RPMI7951 (cell line): ENCODE measurements at regions not wholly inside any gene's neighbourhood (a gene's known extent, or its start where the extent isn't known, plus 50 kb on each side); places are given as distances from the start of the nearest gene placed in this dataset.
A peak's percentile ranks its signal among the peaks of the same experiment; 100 is the strongest.

ENCODE experiments used
- DNase-seq: peaks from one replicate; pipeline ENCODE4 v3.0.0-alpha.2; 2012; ENCODE audit warnings: low read depth

DNA sequence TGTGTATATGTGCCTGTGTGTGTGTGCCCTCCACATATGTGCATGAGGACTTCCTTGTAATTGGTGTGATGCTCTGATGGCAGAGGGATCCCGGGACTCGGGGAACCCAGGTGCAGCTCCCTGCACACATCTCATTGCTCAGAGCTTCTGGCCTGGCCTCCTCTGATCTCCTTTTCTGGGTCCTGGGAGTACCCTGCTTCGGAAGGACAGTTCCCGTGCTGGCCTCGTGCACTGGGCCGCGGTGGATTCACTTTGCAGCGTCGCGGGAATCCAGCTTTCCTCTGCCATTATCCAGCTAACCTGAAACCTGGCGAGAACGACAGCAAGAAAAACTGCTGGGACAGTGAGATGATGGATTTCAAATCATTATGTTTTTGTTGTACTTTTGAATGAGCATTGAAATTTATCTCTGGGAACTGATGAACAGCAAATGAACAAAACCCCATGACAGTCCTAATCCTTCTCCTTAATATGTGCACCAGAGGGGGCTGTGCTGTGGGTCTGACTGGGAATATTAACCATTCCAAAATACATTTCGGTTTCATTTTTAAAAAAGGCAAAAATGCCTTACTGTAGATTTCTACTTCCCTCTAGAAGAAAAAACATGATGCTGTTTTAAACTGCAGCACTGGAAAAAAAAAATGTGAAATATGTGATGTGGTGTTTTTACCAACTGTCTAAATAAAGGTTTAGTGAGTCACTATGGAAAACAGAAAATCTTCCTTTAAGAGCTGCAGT is 78.2 kb downstream of the PTGR3 start:
- no peak for DNase-seq

DNA sequence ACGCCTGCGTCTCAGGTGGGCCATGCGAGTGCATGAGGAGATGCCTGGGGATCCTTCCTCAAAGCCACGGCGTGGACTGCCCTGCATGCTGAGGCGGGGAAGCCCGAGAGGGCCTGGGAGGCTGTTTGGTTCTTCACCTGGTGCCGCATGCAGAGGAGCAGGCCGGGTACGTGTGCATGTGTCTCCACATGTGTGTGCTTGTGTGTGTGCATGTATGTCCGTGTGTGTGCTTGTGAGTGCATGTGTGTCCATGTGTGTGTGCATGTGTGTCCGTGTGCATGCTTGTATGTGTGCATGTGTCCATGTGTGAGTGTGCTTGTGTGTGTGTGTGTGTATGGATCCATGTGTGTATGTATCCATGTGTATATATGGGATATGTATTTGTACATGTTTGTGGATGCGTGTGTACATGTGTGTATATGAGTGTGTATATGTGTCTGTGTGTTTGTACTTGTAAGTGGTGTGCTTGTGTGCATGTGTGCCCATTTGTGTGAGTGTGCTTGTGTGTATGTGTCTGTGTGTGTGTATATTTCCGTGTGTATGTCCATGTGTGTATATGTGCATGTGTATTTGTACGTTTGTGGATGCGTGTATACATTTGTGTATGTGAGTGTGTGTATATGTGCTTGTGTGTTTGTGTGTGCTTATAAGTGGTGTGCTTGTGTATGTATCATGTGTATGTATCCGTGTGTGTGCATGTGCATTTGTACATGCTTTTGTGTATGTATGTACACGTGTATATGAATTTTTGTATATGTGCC is 79.0 kb downstream of the PTGR3 start:
- DNase-seq = no peak

DNA sequence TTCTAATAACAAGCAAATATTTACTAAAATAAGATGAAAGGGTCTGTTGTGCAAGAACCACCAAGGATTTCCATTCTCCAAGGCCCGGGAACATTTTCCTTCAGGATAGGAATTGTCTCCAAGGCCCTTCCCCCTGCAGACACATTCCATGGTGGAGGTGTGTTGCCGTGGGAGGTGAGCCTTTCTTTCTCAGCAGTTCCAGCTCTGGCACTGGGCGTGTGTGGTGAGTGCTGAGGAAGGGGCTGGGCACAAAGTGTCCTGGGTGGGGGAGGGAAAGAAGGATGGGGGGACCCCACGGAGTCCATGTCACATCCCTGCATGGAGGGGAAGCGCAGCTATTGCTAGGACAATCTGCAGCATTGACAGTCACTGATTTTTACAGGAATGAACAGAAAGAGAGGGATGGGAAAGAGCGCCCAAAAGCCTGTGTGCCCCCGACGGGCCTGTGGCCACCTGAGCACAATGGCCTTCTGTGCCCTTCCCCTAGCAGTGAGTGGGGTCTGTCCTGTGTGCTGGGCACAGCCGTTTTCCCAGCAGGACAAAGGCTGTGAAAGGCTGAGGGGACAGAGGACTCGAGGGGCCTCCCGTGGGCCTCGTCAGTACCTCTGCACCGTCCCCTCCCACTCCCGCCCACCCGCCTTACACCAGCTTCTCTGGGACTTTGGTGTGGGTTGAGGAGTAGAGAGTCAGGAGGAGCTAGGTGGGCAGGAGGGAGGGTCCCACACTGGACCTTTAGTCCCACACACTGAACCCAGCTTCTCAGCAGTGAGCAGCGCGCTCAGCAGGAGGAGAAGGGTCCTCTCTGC is 79.8 kb downstream of the PTGR3 start:
- DNase-seq = no peak

DNA sequence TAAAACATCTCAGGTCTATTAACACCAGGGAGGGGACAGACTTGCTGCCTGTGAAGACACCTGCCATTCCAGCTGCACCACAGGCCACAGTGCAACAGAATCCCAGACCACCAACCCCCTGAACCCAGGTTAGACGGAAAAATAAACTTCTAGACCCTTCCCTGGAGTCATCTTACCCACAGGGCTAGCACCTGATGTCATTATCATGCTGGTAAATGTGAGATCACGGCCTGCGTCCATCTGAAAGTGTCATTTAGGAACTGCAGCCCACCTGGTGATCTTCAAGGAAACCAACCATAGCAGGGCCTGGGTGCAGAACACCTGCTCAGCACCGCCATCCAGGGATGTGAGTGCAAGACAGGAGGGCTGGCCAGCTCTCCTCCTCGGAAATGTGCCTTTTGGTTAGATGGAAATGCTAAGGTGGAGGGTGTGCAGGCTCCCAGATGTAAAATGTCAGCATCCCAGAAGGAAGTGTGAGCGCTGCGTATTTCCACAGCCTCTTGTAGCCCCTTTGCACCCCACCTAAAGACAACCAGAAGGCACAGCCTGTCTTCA is 80.8 kb downstream of the PTGR3 start:
- no peak for DNase-seq

DNA sequence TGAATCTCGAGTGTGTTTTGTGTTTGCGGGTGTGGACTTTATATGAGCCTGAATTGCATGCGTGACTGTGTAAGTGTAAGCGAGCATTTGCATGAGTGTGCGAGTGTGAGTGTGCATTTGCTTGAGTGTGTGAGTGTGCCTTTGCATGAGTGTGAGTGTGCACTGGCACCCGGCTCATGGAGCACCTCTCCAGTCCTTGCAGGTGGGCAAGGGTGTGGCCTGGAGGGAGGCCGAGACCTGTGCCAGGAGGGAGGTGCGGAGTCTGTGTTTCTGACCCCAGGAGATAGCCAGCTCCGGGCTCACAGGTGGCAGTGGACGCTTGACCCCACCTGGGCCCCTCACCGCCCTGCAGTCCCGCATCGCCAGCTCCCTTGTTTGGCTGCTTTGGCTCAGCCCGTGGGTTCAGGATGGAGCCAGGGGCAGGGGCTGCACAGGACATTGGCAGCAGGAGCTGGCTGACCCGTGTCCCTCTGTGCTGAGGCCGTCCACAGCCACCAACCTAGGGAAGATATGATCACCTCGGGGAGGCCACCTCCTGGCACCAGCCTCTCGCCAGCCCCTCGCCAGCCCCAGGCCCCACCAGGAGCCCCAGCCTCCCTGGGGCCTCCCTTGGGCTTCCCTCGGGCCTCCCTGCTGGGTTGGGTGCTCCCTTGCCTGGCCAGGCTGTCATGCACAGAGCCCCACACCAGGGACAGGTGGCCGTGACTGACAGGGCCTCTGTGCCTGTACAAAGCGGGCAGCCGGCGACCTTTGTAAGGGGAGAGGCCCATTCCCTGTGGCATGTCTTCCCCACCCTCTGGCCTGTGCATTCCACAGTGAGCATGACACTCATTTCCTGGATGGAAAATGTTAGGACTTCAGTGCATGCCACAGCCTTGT is 81.6 kb downstream of the PTGR3 start:
- DNase-seq = no peak

DNA sequence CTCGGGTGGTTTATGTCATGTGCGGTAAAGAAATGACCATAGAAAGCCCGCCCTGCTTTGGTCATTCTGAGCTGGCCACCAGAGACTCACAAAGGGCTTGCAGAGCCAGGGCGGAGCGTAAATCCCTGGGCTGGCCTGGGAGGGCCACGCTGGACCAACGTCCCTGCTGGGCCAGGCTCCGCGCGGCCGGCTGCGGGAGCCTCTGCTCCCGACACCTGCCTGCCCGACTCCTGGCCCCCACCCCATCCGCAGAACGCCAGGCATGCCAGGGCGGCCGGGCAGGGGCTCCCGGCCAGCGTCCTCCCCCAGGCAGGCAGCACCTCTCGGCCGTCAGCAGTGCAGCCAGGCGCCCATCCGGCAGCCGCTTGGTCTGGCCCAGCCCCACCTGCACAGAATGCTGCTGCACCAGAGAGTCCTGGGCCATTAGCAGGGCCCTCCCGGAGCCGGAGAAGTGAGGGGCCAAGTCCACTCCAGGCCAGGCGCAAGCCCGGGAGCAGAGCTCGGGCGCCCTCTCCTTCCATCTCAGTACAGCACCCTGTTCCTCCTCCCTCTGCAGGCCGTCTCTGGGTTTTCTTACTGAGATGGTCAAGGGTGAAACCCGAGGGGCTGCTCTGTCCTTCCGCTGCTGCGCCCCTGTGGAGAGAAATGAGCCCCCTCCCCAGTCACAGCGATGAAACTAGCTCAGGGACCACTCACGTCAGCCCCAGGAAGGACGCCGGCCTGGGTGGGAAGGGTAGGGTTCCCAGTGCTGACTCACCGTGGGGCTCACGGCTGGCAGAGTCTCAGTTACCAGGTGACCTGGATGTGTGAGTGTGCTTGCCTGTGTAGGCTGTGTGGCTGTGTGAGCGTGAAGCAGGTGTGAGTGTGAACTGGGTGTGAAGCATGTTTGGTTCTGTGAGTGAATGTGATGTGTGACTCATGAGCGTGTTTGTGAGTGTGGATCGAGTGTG is 83.3 kb downstream of the PTGR3 start:
- DNase-seq = no peak

DNA sequence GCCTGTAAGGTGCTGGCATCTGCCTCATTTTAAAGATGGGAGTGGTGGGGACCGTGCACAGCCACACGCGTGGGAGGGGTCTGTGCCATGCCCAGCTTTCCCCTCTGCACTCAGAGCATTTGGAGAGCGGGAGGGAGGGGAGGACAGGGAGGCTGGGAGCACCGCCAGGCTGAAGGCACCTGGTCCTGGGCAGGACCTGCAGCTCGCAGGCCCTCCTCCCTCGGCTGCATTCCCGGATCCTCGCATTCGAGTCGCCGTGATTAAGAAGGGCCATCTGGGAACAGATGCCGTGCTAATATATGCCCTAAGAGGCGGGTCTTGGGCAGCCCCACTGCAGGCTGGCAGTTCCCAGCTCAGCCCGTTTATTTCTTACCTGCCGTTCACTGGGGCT is 84.0 kb downstream of the PTGR3 start:
- no peak for DNase-seq

DNA sequence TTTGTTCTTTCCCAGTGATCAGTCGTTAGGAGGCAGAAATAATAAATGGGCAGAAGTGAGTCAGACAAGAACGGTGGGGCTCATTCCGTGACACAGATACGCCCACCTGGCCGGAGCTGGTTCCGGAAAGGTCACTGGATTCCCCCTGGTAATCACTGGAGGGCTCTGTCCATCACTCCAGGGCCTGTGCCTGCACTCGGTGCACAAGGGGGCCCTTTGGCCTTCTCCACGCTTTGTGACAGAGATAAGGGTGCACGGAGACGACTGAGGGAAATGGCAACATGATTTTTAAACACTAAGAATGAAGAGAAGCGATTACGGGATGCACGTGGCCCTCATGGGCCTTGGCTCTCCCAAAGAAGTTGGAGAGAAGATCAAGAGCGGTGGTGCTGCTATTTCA is 84.4 kb downstream of the PTGR3 start:
- DNase-seq = no peak

DNA sequence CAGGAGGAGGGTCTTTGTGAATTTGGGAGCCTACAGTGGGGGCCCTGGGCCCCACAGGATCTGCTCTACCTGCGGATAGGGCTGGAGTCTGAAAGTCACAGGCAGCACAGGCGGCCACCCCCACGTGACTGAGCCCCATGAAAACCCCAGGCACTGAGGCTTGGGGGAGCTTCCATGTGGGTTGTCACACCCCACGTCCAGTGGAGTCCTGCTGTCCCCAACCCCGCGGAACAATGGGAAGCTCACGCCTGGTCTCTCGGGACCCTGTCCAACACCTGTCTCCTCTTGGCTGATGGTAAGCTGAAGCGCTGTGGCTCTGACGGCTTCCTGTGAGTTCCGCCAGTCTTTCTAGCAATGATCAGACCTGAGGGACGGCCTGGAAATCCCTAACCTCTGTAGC is 85.8 kb downstream of the PTGR3 start:
- DNase-seq = no peak

DNA sequence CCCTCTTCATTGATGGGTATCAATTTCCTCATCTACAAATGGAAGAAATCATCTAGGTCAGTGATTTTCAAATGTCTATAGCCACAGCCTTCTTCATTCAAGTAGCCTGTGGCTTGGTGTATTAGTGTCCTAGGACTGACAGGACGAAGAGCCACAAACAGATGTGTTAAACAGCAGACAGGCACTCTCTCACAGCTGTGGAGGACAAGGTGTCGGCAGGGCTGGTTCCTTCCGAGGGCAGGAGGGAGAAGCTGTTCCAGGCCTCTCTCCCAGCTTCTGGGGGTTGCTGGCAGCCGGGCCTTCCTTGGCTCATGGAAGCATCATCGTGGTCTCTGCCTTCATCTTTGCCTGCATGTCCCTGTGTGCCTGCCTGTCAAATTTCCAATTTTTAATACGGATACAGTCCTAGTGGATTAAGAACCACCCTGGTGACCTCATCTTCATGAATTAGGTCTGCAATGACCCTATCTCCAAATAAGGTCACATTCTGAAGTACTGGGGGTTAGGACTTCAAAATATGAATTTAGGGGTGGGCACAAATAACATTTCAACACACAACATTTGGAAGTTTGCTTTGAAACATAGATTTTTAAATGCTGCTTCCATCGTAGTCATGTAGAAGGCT is 86.5 kb downstream of the PTGR3 start:
- DNase-seq = no peak

DNA sequence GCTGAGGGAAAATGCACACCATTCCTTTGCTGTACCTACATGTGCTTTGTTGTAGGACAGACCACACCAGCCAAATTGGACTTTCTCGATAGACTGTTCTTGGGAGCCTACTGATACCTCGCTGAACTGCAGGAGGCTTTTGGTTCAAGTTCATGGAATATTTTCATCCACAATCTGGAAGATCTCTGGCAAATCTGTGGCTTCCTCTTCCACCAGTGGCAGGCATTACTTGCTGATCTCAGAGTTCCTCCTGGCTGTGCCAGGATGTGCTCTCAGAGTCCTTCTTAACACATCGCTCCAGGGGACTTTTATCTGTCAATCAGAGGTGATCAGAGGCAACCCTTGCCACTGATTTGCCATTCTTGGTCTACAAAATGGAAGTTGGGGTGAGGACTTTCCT is 87.7 kb downstream of the PTGR3 start:
- peak; percentile 6 for DNase-seq

DNA sequence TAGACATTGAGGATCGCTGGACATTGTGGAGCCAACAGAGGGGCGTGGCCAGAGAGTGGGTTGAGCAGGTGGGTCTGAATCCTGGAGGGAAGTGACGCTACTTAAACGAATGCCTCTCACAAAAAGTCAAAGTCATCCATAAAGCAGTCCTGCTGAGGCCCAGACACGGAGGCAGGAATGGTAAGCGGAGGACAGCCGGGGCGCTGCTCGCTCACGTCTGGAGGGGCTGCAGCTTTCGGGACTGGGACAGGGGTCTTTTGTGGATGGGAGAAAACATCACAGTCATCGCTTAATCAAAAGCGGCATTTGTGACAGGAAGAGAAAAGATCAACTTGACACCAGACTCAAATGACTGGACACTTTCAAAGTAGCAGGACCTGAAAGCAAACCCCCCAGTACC is 88.4 kb downstream of the PTGR3 start:
- no peak for DNase-seq

DNA sequence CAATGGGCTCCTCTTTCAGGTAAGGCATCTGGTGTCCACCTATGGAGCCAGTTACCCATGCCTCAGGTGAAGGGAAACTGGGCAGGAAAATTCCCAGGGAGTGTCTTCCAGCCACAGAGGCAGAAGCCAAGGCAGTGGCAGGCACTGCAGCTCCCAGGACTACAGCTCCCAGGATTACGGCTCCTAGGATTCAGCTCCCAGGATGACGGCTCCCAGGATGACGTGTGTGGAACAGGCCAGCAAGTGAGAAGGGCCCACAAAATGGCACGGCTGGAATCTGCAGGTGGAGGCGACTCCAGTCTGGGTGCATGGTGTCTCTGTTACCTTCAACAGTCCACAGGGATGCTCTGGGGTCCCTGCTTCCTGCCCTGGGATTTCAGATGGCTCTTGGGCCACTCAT is 92.1 kb downstream of the PTGR3 start:
- no peak for DNase-seq

DNA sequence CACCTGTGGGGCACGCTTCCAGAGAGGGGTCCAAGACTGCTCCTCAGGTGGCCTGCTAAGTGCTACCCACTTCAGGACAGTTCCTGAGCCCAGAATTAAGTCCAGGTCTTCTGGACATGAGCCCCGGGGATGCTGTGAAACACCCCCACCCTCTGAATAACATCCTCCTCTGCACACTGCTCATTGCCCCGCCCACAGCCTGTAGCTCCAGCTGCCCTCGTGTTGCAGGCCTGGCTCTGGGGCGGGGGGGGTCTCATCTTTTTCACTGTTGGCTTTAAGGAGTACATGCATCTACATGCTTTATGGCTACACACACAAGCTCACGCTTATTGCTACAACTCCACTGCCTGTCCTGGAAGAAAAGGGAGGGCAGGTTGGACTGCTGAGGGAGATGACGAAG is 92.8 kb downstream of the PTGR3 start:
- no peak for DNase-seq

DNA sequence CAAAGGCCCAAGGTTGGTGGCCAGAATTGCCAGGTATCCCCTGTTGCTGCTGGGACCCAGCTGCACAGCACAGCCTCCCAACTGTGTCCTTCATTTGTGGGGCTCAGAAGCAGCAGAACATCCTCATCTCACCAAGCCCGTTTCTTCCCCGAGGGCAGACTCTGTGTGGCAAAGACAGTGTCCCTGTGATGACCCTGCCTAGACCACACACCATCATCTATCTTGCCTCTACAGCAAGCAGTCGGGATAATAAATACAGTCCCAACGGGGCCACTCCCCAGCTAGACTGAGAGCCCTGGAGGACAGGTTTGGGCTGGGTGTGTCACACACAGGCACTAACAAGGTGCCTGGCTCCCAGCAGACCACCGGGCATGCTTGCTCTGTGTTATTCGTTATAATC is 93.4 kb downstream of the PTGR3 start:
- no peak for DNase-seq
